Caco-2 (cell line): ENCODE measurements at regions not wholly inside any gene's neighbourhood (a gene's known extent, or its start where the extent isn't known, plus 50 kb on each side); places are given as distances from the start of the nearest gene placed in this dataset.

Experiments used
- BruUV-seq: library from RNA; stranded (reverse); fragments of 400-500 nt; replicated peaks from 2 replicates; lab custom pipeline; 2021; lab: Mats Ljungman, UMichigan
- CTCF ChIA-PET: fragments of 300-600 bp; sonication (Branson Sonifier 250); formaldehyde crosslinking; loops from one replicate; lab custom pipeline; 2022; ENCODE audit warnings: antibody characterized with exemption; lab: Charles Lee
- POLR2A ChIA-PET: fragments of 300-600 bp; sonication (Branson Sonifier 250); formaldehyde crosslinking; loops from one replicate; lab custom pipeline; 2022; ENCODE audit warnings: antibody characterized with exemption; lab: Charles Lee
- DNase-seq, 2 experiments: peaks; one replicate each; pipeline versions ENCODE4 v3.0.0 to v3.0.0-alpha.2; 2020 to 2022
- H3K27me3 ChIP-seq: replicated peaks from 2 replicates; pipeline ENCODE4 v1.6.0; 2011; ENCODE audit warnings: low read length; ENCODE audit not compliant: control insufficient read depth, insufficient read depth
- H3K36me3 ChIP-seq: 2 replicates; pipeline ENCODE4 v1.5.1; 2011; ENCODE audit warnings: low read length; ENCODE audit not compliant: control insufficient read depth, insufficient read depth
- H3K4me1 ChIP-seq: fragments of 250-450 bp; sonication (Bioruptor Pico); 2 replicates; pipeline ENCODE4 v1.5.1; 2020; ENCODE audit warnings: mild to moderate bottlenecking
- H3K4me3 ChIP-seq: 2 replicates; pipeline ENCODE4 v1.5.1; 2011; ENCODE audit warnings: low read depth, mild to moderate bottlenecking, control low read depth, low read length
- H3K9me3 ChIP-seq: fragments of 250-450 bp; sonication (Bioruptor Pico); 2 replicates; pipeline ENCODE4 v1.5.1; 2020; ENCODE audit warnings: mild to moderate bottlenecking, moderate library complexity
- H3K27ac Mint-ChIP-seq: one replicate; pipeline ENCODE4 v1.8.0; 2022; ENCODE audit warnings: mixed read lengths; ENCODE audit not compliant: unreplicated experiment
- H3K27me3 Mint-ChIP-seq: one replicate; pipeline ENCODE4 v1.8.0; 2022; ENCODE audit warnings: mixed read lengths; ENCODE audit not compliant: insufficient read depth, unreplicated experiment
- H3K36me3 Mint-ChIP-seq: one replicate; pipeline ENCODE4 v1.8.0; 2022; ENCODE audit warnings: mild to moderate bottlenecking, mixed read lengths; ENCODE audit not compliant: insufficient read depth, unreplicated experiment
- H3K4me1 Mint-ChIP-seq: one replicate; pipeline ENCODE4 v1.8.0; 2022; ENCODE audit warnings: low read depth, mixed read lengths; ENCODE audit not compliant: unreplicated experiment
- H3K4me3 Mint-ChIP-seq: one replicate; pipeline ENCODE4 v1.8.0; 2022; ENCODE audit warnings: mild to moderate bottlenecking, moderate library complexity, mixed read lengths; ENCODE audit not compliant: unreplicated experiment
- H3K9me3 Mint-ChIP-seq: one replicate; pipeline ENCODE4 v1.8.0; 2022; ENCODE audit warnings: mixed read lengths; ENCODE audit not compliant: unreplicated experiment
- intact Hi-C: fragments of 100-400 bp; cut with micrococcal nuclease; formaldehyde crosslinking; loops from one replicate; pipeline ENCODE4 v1.10.0; 2022; ENCODE audit not compliant: unreplicated experiment
- TF ChIP-seq, protein P1 (sequence below), 2 experiments: fragments of 200-600 bp in 1 of 2; IDR thresholded peaks; 1 replicate in 1 of 2; 2 replicates in 1 of 2; pipeline versions ENCODE4 v1.5.1 to v1.8.0; 2011 to 2022; ENCODE audit warnings: antibody characterized with exemption in 1 of 2, control low read depth in 1 of 2, inconsistent platforms in 1 of 2, low read depth in 1 of 2, low read length in 1 of 2, mild to moderate bottlenecking in 1 of 2, moderate library complexity in 1 of 2; ENCODE audit not compliant: insufficient read depth in 1 of 2, severe bottlenecking in 1 of 2, unreplicated experiment in 1 of 2

DNA sequence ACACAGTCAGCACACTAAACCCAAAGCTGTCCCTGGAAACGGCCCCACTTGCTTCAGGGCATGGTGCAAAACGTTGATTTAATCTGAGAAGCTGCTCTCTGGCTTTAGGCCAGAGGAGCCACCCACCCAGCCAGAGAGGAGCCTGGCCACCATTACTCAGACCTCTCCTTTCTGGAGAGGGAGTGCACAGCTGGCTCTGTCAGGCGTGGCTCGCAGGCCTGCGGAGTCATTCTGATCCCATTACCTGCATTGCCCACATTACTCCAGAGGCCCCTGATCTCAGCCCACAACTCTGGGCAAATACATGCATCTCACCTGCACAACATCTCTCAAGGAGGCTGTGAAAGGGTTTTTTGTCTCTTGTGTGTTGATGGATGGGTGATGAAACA lies 370.0 kb upstream of the IGFBP3 start:
- no peaks in the 10 kb centered on the region for H3K9me3 Mint-ChIP-seq
- intact Hi-C loops = no loop called here
- no TSS peak for BruUV-seq
- no peaks in the 10 kb centered on the region for H3K9me3 ChIP-seq
- no peak overlapping the region for H3K4me3 ChIP-seq
- no peaks in the 10 kb centered on the region for H3K27me3 Mint-ChIP-seq
- no peak overlapping the region for H3K27ac Mint-ChIP-seq
- H3K36me3 Mint-ChIP-seq = no peaks in the 10 kb centered on the region
- H3K36me3 ChIP-seq = no peaks in the 10 kb centered on the region
- H3K27me3 ChIP-seq = no peaks in the 10 kb centered on the region
- no peak for DNase-seq
- H3K4me1 Mint-ChIP-seq = no peaks in the 10 kb centered on the region
- TF ChIP-seq, protein P1, sequence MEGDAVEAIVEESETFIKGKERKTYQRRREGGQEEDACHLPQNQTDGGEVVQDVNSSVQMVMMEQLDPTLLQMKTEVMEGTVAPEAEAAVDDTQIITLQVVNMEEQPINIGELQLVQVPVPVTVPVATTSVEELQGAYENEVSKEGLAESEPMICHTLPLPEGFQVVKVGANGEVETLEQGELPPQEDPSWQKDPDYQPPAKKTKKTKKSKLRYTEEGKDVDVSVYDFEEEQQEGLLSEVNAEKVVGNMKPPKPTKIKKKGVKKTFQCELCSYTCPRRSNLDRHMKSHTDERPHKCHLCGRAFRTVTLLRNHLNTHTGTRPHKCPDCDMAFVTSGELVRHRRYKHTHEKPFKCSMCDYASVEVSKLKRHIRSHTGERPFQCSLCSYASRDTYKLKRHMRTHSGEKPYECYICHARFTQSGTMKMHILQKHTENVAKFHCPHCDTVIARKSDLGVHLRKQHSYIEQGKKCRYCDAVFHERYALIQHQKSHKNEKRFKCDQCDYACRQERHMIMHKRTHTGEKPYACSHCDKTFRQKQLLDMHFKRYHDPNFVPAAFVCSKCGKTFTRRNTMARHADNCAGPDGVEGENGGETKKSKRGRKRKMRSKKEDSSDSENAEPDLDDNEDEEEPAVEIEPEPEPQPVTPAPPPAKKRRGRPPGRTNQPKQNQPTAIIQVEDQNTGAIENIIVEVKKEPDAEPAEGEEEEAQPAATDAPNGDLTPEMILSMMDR (IDR thresholded peaks at IDR 0.05; ENCODE audit: insufficient read depth in 1 of 2, low read depth in 1 of 2, low read length in 1 of 2, severe bottlenecking in 1 of 2, unreplicated experiment in 1 of 2) = no peak
- ChIA-PET POLR2A (no interaction called here), CTCF (no interaction called here)
- H3K4me3 Mint-ChIP-seq = no peak overlapping the region
- H3K4me1 ChIP-seq = no peaks in the 10 kb centered on the region

DNA sequence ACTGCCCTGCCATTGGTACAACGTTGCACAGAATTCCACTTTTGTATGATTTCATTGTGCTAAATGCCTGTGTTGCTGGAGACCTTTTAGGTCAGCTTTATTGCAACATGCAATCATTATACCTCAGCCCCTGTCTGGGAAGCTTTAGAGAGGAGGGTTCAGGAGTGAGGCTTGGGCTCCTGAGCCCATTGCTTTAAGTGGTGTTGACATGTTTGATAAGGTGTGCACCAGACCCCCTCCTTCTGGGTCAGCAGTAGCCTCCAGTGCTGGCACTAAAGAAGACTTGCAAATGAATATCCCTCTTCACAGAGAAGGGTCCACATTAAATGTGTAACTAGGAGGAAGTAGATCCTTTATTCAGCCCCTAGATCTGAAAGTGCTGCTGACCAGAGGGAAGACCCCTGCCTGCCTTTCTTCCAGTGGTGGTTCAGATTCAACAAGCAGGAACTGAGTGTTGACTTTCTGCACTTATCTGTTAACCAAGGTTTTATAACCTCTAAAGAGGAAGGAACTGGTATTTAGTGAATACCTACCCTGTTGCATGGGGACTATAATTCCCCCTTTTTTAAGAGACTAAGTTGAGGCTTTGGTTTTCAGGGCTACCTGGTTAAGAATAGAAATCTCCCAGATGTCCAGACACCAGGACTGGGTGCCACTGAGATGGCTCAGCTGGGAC lies 369.4 kb upstream of the IGFBP3 start:
- H3K4me3 Mint-ChIP-seq = no peak overlapping the region
- no TSS peak for BruUV-seq
- no peaks in the 10 kb centered on the region for H3K4me1 ChIP-seq
- no peak overlapping the region for H3K4me3 ChIP-seq
- H3K36me3 Mint-ChIP-seq = no peaks in the 10 kb centered on the region
- H3K27me3 ChIP-seq = no peaks in the 10 kb centered on the region
- no peaks in the 10 kb centered on the region for H3K27me3 Mint-ChIP-seq
- H3K36me3 ChIP-seq = no peaks in the 10 kb centered on the region
- POLR2A ChIA-PET = no interaction called here
- CTCF ChIA-PET = no interaction called here
- TF ChIP-seq, protein P1 (IDR thresholded peaks at IDR 0.05; ENCODE audit: insufficient read depth in 1 of 2, low read depth in 1 of 2, low read length in 1 of 2, severe bottlenecking in 1 of 2, unreplicated experiment in 1 of 2) = no peak
- no peaks in the 10 kb centered on the region for H3K9me3 ChIP-seq
- H3K9me3 Mint-ChIP-seq = no peaks in the 10 kb centered on the region
- intact Hi-C loops = no loop called here
- H3K4me1 Mint-ChIP-seq = no peaks in the 10 kb centered on the region
- no peak overlapping the region for H3K27ac Mint-ChIP-seq
- DNase-seq = no peak

DNA sequence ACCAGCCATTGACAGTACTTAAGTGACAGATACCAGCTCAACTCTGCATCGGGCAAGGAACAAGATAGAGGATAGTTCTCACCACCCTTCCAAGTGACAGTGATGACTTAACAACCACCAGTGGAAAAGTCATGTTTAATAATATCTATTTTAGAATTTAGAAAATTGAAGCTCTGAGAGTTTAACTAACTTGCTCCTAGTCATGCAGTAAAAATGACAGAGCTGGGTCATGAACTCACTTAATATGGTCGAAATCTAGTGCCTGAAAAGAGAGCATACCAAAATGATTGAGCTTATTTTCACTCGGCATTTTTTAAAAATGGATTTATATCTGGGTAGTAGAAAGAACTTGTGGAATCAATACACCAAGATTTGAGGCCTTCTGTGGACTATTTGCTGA lies 367.8 kb upstream of the IGFBP3 start:
- no TSS peak for BruUV-seq
- DNase-seq = no peak

More for the DNA sequence above, 367.8 kb upstream of the IGFBP3 start:
- H3K4me1 ChIP-seq = no peaks in the 10 kb centered on the region
- no peaks in the 10 kb centered on the region for H3K36me3 ChIP-seq
- no peaks in the 10 kb centered on the region for H3K36me3 Mint-ChIP-seq
- no peaks in the 10 kb centered on the region for H3K4me1 Mint-ChIP-seq
- intact Hi-C loops = no loop called here
- H3K9me3 ChIP-seq = no peaks in the 10 kb centered on the region
- ChIA-PET CTCF (no interaction called here), POLR2A (no interaction called here)
- no peaks in the 10 kb centered on the region for H3K9me3 Mint-ChIP-seq
- H3K27me3 Mint-ChIP-seq = no peaks in the 10 kb centered on the region
- H3K27ac Mint-ChIP-seq = no peak overlapping the region
- no peaks in the 10 kb centered on the region for H3K27me3 ChIP-seq
- no peak overlapping the region for H3K4me3 ChIP-seq
- no peak overlapping the region for H3K4me3 Mint-ChIP-seq
- TF ChIP-seq, protein P1 (IDR thresholded peaks at IDR 0.05; ENCODE audit: insufficient read depth in 1 of 2, low read depth in 1 of 2, low read length in 1 of 2, severe bottlenecking in 1 of 2, unreplicated experiment in 1 of 2) = no peak
